ENCODE measurements at regions not wholly inside any gene's neighbourhood (a gene's known extent, or its start where the extent isn't known, plus 50 kb on each side); places are given as distances from the start of the nearest gene placed in this dataset.

DNA sequence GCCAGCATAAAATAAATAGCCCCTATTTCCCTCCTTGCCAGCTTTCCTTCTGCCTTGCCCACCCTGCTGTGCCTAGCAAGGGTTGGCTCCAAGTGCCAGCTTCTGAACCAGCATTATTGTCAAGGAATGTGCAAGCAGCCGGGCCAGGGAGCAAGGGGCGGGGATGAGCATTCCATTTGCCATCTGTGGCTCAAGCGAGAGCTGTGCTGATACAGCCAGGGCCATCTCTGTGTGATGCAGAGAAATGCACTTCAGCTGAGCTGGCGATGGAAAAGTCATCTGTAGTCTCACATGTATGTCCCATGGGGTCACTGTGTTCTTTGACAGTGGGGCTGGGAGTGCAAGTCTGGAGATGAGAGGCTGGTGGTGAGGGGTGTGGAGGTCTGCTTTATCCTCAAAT, 137.3 kb downstream of the SUDS3 start:
- Histone ChIP-seq H3K4me3 (ENCODE audit: low read depth in 1 of 3, low read length in 3 of 3) (no peak overlapping the region), H3K27ac (ENCODE audit: low read depth in 1 of 2, low read length in 2 of 2) (no peak overlapping the region), H3K9me3 (ENCODE audit: control insufficient read depth in 4 of 4, low read length in 3 of 4) (no peaks in the 10 kb centered on the region), H3K36me3 (ENCODE audit: control insufficient read depth in 4 of 4, insufficient read depth in 3 of 4, low read depth in 1 of 4, low read length in 3 of 4) (no peaks in the 10 kb centered on the region), H3K4me1 (ENCODE audit: control insufficient read depth in 4 of 4, insufficient read depth in 4 of 4, low read length in 3 of 4) (no peaks in the 10 kb centered on the region), H3K27me3 (ENCODE audit: control insufficient read depth in 4 of 4, insufficient read depth in 4 of 4, low read length in 3 of 4) (peaks cover 0 to 7% (median 0%) of the 10 kb centered on the region in 4 donors), H3K9ac (ENCODE audit: low read depth in 1 of 2, low read length in 2 of 2) (no peak overlapping the region)
- TF ChIP-seq SP1 (IDR thresholded peaks at IDR 0.05) (no peak), JUND (IDR thresholded peaks at IDR 0.05) (no peak), HNF4A (conservative IDR thresholded peaks at IDR 0.05) (no peak), GABPA (IDR thresholded peaks at IDR 0.05 in 1 of 2, conservative IDR thresholded peaks at IDR 0.05 in 1 of 2) (no peak), TAF1 (conservative IDR thresholded peaks at IDR 0.05) (no peak), EGR1 (IDR thresholded peaks at IDR 0.05; ENCODE audit: low read depth in 2 of 2) (no peak), RAD21 (IDR thresholded peaks at IDR 0.05) (no peak), HNF4G (IDR thresholded peaks at IDR 0.05) (no peak), NR2F2 (IDR thresholded peaks at IDR 0.05) (no peak), YY1 (IDR thresholded peaks at IDR 0.05) (no peak), FOXA2 (IDR thresholded peaks at IDR 0.05) (no peak), FOXA1 (IDR thresholded peaks at IDR 0.05) (no peak), RXRA (IDR thresholded peaks at IDR 0.05) (no peak)
- TF ChIP-seq, protein P1, sequence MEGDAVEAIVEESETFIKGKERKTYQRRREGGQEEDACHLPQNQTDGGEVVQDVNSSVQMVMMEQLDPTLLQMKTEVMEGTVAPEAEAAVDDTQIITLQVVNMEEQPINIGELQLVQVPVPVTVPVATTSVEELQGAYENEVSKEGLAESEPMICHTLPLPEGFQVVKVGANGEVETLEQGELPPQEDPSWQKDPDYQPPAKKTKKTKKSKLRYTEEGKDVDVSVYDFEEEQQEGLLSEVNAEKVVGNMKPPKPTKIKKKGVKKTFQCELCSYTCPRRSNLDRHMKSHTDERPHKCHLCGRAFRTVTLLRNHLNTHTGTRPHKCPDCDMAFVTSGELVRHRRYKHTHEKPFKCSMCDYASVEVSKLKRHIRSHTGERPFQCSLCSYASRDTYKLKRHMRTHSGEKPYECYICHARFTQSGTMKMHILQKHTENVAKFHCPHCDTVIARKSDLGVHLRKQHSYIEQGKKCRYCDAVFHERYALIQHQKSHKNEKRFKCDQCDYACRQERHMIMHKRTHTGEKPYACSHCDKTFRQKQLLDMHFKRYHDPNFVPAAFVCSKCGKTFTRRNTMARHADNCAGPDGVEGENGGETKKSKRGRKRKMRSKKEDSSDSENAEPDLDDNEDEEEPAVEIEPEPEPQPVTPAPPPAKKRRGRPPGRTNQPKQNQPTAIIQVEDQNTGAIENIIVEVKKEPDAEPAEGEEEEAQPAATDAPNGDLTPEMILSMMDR (IDR thresholded peaks at IDR 0.05; ENCODE audit: low read depth, low read length, missing input control) = no peak
- TF ChIP-seq, protein P2, sequence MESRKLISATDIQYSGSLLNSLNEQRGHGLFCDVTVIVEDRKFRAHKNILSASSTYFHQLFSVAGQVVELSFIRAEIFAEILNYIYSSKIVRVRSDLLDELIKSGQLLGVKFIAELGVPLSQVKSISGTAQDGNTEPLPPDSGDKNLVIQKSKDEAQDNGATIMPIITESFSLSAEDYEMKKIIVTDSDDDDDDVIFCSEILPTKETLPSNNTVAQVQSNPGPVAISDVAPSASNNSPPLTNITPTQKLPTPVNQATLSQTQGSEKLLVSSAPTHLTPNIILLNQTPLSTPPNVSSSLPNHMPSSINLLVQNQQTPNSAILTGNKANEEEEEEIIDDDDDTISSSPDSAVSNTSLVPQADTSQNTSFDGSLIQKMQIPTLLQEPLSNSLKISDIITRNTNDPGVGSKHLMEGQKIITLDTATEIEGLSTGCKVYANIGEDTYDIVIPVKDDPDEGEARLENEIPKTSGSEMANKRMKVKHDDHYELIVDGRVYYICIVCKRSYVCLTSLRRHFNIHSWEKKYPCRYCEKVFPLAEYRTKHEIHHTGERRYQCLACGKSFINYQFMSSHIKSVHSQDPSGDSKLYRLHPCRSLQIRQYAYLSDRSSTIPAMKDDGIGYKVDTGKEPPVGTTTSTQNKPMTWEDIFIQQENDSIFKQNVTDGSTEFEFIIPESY (IDR thresholded peaks at IDR 0.05) = no peak
- TF ChIP-seq, protein P3, sequence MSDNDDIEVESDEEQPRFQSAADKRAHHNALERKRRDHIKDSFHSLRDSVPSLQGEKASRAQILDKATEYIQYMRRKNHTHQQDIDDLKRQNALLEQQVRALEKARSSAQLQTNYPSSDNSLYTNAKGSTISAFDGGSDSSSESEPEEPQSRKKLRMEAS (IDR thresholded peaks at IDR 0.05) = no peak
- TF ChIP-seq, protein P4, sequence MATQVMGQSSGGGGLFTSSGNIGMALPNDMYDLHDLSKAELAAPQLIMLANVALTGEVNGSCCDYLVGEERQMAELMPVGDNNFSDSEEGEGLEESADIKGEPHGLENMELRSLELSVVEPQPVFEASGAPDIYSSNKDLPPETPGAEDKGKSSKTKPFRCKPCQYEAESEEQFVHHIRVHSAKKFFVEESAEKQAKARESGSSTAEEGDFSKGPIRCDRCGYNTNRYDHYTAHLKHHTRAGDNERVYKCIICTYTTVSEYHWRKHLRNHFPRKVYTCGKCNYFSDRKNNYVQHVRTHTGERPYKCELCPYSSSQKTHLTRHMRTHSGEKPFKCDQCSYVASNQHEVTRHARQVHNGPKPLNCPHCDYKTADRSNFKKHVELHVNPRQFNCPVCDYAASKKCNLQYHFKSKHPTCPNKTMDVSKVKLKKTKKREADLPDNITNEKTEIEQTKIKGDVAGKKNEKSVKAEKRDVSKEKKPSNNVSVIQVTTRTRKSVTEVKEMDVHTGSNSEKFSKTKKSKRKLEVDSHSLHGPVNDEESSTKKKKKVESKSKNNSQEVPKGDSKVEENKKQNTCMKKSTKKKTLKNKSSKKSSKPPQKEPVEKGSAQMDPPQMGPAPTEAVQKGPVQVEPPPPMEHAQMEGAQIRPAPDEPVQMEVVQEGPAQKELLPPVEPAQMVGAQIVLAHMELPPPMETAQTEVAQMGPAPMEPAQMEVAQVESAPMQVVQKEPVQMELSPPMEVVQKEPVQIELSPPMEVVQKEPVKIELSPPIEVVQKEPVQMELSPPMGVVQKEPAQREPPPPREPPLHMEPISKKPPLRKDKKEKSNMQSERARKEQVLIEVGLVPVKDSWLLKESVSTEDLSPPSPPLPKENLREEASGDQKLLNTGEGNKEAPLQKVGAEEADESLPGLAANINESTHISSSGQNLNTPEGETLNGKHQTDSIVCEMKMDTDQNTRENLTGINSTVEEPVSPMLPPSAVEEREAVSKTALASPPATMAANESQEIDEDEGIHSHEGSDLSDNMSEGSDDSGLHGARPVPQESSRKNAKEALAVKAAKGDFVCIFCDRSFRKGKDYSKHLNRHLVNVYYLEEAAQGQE (IDR thresholded peaks at IDR 0.05) = no peak
- TF ChIP-seq, protein P5, sequence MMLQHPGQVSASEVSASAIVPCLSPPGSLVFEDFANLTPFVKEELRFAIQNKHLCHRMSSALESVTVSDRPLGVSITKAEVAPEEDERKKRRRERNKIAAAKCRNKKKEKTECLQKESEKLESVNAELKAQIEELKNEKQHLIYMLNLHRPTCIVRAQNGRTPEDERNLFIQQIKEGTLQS (IDR thresholded peaks at IDR 0.05) = no peak
- no peak for DNase-seq (ENCODE audit: low spot score)
- 63% methylated on average over 4 of the region's 4 CpGs for WGBS
